ENCODE measurements at regions not wholly inside any gene's neighbourhood (a gene's known extent, or its start where the extent isn't known, plus 50 kb on each side); places are given as distances from the start of the nearest gene placed in this dataset.
A peak's percentile ranks its signal among the peaks of the same experiment; 100 is the strongest.
"Not testable (repeated sequence)": the region's sequence is repeated elsewhere in the genome, so short reads cannot be mapped to it uniquely, and the experiment has no call there.

DNA sequence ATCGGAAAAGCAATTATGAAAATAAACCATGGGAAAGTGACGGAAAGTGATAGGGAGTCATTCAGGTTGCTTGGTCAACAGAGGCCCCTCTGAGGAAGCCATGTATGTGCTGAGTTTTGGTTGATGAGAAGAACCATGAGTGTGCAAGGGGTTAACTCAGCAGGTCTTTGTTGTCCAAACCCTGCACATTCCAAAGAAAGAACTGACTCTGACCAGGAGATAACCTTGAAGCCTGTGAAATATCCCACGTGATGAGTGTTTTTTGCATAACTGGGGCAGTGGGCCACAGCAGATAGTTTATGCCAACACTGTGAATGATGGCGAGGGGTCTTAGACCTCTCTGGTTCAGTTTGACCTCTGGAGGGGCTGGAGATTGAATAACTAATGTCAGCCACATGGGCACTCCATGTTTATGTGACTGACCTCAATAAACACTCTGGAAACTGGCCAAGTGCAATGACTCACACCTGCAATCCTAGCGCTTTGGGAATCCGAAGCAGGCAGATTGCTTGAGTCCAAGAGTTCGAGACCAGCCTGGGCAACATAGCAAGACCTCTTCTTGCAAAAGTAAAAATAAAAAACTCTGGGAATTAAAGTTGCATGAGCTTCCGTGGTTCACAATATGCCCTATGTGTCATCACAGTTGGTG, 154.0 kb upstream of the FOXK1 start:
- DNase-seq: no peak

- peak; percentile 27 for DNase-seq
Measured at GRCh38 chr7:4531236-4531635, 150.9 kb upstream of the FOXK1 start.

GRCh38 chr7:4533339-4533738, 148.8 kb upstream of the FOXK1 start:
- not testable (repeated sequence) for DNase-seq

GRCh38 chr7:4549681-4550080, 132.4 kb upstream of the FOXK1 start:
- DNase-seq: no peak

DNA sequence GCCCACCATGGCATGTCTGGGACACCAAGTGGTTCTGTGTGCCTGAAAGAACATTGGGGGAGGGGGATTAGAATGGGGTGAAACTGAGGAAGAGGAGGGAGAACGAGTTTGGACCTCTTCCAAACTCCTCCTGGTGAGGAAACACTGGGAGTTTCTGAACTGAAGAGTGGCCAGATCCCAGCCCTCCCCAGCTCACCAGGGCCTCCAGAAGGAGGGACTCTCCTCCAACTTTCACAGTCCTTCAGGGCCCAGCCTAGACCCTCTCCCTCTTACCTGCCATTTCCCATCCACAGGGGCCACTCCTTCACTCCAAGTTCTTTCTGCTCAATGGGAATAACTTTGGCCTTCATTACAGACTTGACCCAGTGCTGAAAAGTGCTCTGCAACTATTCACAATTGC, 132.0 kb upstream of the FOXK1 start:
- DNase-seq: no peak

GRCh38 chr7:4552985-4553384, 129.1 kb upstream of the FOXK1 start:
- DNase-seq: no peak

GRCh38 chr7:4556868-4557793, 125.0 kb upstream of the FOXK1 start:
- no peak for DNase-seq

GRCh38 chr7:4561795-4562194, 120.3 kb upstream of the FOXK1 start:
- no peak for DNase-seq

GRCh38 chr7:4566714-4567113, 115.4 kb upstream of the FOXK1 start:
- DNase-seq: no peak

- DNase-seq: no peak
Measured at GRCh38 chr7:4574851-4575250, 107.2 kb upstream of the FOXK1 start.

GRCh38 chr7:4575254-4575653, 106.8 kb upstream of the FOXK1 start:
- no peak for DNase-seq

GRCh38 chr7:4602905-4603842, 78.9 kb upstream of the FOXK1 start:
- no peak for DNase-seq

- no peak for DNase-seq
Measured at GRCh38 chr7:4603843-4604231, 78.3 kb upstream of the FOXK1 start.

DNA sequence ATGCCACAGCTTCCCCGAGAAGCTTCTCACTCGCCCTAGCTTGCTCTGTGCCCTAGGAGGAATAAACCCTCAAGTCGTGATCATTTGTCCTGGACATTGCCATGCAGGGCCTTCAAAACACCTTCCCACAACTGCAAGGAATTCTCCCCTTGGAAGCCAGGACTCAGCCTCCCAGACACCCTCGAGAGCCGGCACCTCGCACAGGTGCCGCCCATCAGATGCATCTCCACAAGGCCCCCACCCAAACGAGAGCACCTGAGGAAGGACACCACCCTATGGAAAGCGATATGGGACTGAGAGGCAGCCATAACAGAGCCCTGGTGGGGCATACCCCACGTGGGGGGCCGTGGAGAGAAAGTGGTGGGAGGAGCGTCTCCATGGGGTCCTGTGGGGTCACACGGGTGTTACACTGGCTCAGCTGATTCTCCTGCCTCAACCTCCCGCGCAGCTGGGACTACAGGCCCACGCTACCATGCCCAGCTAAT, 77.6 kb upstream of the FOXK1 start:
- no peak for DNase-seq

DNA sequence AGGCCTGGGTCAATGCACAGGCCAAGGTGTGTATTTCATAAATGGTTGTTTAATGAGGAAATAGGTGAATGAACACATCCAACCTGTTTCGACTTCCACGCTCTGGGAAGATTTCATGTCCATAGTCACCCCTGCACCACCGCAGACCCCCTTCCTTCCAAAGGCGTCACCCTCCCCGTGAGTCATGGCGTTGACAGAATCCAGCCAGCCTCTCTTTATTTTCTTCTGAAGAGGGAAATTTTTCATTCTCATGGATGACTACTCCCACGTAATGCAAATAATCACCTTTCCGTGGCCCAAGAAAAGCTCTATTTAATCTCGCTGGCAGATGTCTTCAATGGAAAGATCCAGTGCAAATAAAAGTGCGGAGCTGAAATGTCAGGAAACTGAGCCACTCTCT, 75.3 kb upstream of the FOXK1 start:
- DNase-seq: no peak

- no peak for DNase-seq
Measured at GRCh38 chr7:4607311-4607729, 74.8 kb upstream of the FOXK1 start.

DNA sequence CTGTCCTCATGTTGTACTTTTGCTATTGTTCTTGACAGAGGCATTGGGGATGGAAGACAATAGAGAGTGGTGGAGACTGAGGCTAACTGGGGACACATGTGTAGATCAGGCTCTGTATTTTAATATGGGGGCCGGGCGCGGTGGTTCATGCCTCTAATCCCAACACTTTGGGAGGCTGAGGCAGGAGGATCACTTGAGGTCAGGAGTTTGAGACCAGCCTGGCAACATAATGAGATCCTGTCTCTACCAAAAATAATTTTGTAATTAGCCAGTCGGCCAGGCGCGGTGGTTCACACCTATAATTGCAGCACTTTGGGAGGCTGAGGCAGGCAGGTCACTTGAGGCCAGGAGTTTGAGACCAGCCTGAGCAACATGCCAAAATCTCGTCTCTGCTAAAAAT, 72.5 kb upstream of the FOXK1 start:
- not testable (repeated sequence) for DNase-seq

DNA sequence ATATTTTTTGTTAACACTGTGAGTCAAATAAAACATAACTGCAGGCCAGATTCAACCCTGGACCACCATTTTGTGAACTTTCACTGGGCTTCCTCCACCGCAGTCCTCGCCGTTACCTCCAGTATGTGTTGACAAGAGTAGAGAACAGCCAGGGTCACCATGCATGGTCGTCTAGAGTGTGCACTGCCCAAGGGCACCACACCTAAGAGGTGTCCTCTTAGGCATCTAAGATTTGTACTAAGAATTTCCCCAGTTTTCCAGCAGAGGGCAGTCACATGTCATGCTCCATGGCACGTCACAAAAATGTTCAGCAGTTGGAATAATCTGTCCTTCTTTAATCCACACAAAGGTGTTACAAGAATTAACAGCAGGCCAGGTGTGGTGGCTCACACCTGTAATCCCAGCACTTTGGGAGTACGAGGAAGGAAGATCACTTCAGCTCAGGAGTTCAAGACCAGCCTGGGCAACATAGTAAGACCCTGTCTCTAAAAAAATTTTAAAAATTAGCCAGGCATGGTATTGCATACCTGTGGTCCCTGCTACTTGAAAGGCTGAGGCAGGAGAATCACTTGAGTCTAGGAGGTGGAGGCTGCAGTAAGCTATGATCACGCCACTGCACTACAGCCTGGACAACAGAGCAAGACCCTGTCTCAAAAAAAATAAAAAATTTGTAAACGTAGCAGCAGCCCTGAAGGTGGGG, 71.2 kb upstream of the FOXK1 start:
- no peak for DNase-seq

DNA sequence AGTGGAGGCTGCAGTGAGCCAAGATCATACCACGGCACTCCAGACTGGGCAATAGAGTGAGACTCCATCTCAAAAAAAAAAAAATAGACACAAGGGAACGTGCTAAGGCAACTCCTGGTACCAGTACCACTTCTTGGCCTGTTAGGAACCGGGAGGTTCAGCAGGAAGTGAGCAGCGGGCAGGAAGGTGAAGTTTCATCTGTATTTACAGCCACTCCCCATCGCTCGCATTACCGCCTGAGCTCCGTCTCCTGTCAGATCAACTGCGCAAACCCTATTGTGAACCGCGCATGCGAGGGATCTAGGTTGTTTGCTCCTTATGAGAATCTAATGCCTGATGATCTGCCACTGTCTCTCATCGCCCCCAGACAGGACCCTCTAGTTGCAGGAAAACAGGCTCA, 69.9 kb upstream of the FOXK1 start:
- DNase-seq: no peak

DNA sequence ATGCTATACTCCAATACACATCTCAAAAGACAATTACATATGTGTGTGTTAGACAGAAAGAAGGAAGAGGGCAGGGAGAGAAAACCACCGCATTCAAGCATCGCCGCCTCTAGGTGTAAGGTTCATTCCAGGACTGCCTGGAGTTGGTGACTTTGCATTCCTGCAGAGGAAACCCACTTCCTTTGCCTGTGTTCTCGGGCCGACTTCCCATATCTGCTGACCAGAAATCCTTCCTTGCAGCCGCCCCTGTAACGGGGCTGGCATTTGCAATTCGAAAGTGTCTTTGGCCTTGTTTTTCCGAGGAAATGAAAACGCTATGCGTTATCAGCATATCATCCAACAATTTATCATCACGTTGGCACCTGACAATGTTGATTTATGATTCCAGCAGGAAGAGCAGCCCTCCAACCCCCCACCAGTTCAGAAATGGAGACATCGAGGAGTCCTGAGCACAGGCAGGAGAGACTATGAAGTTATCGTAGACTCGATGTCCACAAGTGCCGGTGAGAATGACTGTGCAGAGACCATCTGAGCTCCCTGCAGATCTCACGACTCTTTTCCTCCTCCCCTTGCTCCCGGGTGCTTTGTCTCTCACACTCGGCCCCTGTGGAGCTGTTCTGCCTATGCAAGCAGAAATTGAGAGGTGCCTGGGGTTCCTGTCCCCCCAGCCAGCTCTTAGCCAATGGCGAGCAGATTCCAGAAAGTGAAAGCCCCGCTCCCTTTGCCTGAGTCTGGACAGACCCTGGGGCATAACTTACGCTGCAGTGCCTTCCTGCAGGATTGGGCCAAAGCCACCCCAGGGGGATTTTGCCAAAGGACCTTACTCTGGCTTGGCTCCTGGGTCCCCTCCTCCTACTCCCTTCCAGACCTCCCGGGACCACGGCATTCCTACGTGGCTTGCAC, 68.9 kb upstream of the FOXK1 start:
- DNase-seq: no peak

DNA sequence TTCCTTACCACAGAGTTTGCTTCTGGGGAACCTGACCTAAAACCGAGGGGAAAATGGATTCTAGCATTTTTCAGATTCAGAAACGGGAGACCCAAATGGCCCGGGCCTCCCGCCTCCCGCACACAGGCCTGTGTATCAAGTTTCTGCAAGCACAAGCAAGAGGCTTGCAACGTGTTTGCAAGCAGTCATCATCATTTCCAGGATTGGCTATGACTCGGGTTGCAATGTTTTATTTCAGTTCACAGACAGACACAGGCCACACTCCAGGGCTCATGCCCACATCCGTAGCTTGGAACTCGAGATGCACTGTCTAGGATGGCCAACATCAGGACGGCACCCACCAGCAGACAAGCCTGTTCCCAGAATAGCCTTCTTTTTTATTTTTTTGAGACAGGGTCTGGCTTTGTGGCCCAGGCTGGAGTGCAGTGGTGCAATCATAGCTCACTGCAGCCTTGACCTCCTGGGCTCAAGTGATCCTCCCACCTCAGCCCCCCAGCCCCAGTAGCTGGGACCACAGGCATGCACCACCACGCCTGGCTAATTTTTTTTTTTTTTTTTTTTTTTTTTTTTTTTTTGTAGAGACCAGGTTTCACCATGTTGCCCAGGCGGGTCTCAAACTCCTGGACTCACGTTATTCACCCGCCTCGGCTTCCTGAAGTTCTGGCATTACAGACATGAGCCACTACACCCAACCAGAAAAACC, 68.1 kb upstream of the FOXK1 start:
- DNase-seq: no peak
